IMR-90 (cell line): ENCODE measurements at regions not wholly inside any gene's neighbourhood (a gene's known extent, or its start where the extent isn't known, plus 50 kb on each side); places are given as distances from the start of the nearest gene placed in this dataset.

ENCODE experiments used
- ATAC-seq: fragments of 200-7000 bp; cut with Tn5 transposase; 2 replicates; pipeline ENCODE4 v1.9.1; 2020; ENCODE audit warnings: low read depth, mild to moderate bottlenecking, moderate library complexity
- BruUV-seq: library from RNA; stranded (reverse); fragments of 400-500 nt; replicated peaks from 2 replicates; lab custom pipeline; 2021; lab: Mats Ljungman, UMichigan
- CTCF ChIA-PET: fragments of 300-600 bp; formaldehyde crosslinking; extraction: SDS; loops from one replicate; lab custom pipeline; 2021; ENCODE audit warnings: antibody characterized with exemption; lab: Yijun Ruan, JAX
- POLR2A ChIA-PET: fragments of 300-600 bp; sonication (Branson Sonifier 250); formaldehyde crosslinking; loops from one replicate; lab custom pipeline; 2022; ENCODE audit warnings: antibody characterized with exemption; ENCODE audit not compliant: unreplicated experiment; lab: Charles Lee
- DNase-seq: peaks from one replicate; pipeline ENCODE4 v3.0.0; 2013
- H2AFZ ChIP-seq: replicated peaks from 2 replicates; pipeline ENCODE3; 2013; ENCODE audit warnings: low read length, mild to moderate bottlenecking; ENCODE audit not compliant: poor library complexity
- H2AK5ac ChIP-seq: 2 replicates; pipeline ENCODE4 v1.6.1; 2013; ENCODE audit warnings: low read depth, low read length, inconsistent platforms
- H2AK9ac ChIP-seq: replicated peaks from 2 replicates; pipeline ENCODE3; 2013; ENCODE audit warnings: mild to moderate bottlenecking, low read depth, low read length, moderate library complexity; ENCODE audit not compliant: poor library complexity
- H2BK120ac ChIP-seq: 2 replicates; pipeline ENCODE4 v1.6.1; 2013; ENCODE audit warnings: low read depth, low read length, inconsistent platforms
- H2BK15ac ChIP-seq: 3 replicates; pipeline ENCODE4 v1.6.1; 2013; ENCODE audit warnings: low read depth, low read length, inconsistent platforms
- H2BK20ac ChIP-seq: 2 replicates; pipeline ENCODE4 v1.6.1; 2013; ENCODE audit warnings: low read depth, mild to moderate bottlenecking, inconsistent platforms, low read length, moderate library complexity
- H2BK5ac ChIP-seq: 2 replicates; pipeline ENCODE4 v1.6.1; 2013; ENCODE audit warnings: mild to moderate bottlenecking, low read depth, low read length, inconsistent platforms; ENCODE audit not compliant: poor library complexity, severe bottlenecking
- H3K14ac ChIP-seq: replicated peaks from 2 replicates; pipeline ENCODE4 v1.6.1; 2013; ENCODE audit warnings: low read depth, low read length, inconsistent platforms
- H3K18ac ChIP-seq: 2 replicates; pipeline ENCODE4 v1.6.1; 2013; ENCODE audit warnings: low read depth, low read length, control low read depth
- H3K23ac ChIP-seq: 2 replicates; pipeline ENCODE4 v1.6.1; 2013; ENCODE audit warnings: low read depth, low read length, inconsistent platforms
- H3K27ac ChIP-seq: 2 replicates; pipeline ENCODE4 v1.5.1; 2013; ENCODE audit warnings: mild to moderate bottlenecking, control low read depth, low read length; ENCODE audit not compliant: insufficient read depth
- H3K27me3 ChIP-seq: 2 replicates; pipeline ENCODE4 v1.6.1; 2013; ENCODE audit warnings: low read length; ENCODE audit not compliant: control insufficient read depth, insufficient read depth
- H3K36me3 ChIP-seq: 2 replicates; pipeline ENCODE4 v1.6.1; 2013; ENCODE audit warnings: low read length, mixed read lengths; ENCODE audit not compliant: control insufficient read depth, insufficient read depth
- H3K4ac ChIP-seq: 2 replicates; pipeline ENCODE4 v1.6.1; 2013; ENCODE audit warnings: low read depth, low read length, inconsistent platforms
- H3K4me1 ChIP-seq: 2 replicates; pipeline ENCODE4 v1.6.1; 2013; ENCODE audit warnings: low read length, mixed read lengths; ENCODE audit not compliant: control insufficient read depth, insufficient read depth
- H3K4me2 ChIP-seq: 2 replicates; pipeline ENCODE4 v1.6.1; 2013; ENCODE audit warnings: low read depth, mild to moderate bottlenecking, control low read depth, low read length, moderate library complexity
- H3K4me3 ChIP-seq: 2 replicates; pipeline ENCODE4 v1.5.1; 2013; ENCODE audit warnings: low read depth, mild to moderate bottlenecking, control low read depth, low read length, moderate library complexity; ENCODE audit not compliant: insufficient read depth
- H3K56ac ChIP-seq: 2 replicates; pipeline ENCODE4 v1.6.1; 2013; ENCODE audit warnings: low read length, inconsistent platforms; ENCODE audit not compliant: insufficient read depth; ENCODE audit errors: extremely low read depth
- H3K79me1 ChIP-seq, 2 experiments: 2 replicates each; pipeline ENCODE4 v1.6.1; 2013; ENCODE audit warnings: low read length in 2 of 2, inconsistent platforms in 1 of 2, low read depth in 1 of 2
- H3K9ac ChIP-seq: 2 replicates; pipeline ENCODE4 v1.6.1; 2013; ENCODE audit warnings: low read depth, low read length, control low read depth
- H3K9me1 ChIP-seq: 2 replicates; pipeline ENCODE4 v1.6.1; 2013; ENCODE audit warnings: low read length, inconsistent platforms; ENCODE audit not compliant: insufficient read depth
- H3K9me3 ChIP-seq: 2 replicates; pipeline ENCODE4 v1.6.1; 2013; ENCODE audit warnings: low read length; ENCODE audit not compliant: control insufficient read depth, insufficient read depth
- H4K20me1 ChIP-seq: 2 replicates; pipeline ENCODE4 v1.6.1; 2013; ENCODE audit warnings: low read length, inconsistent platforms; ENCODE audit not compliant: insufficient read depth
- H4K5ac ChIP-seq: 2 replicates; pipeline ENCODE4 v1.6.1; 2013; ENCODE audit warnings: mild to moderate bottlenecking, low read depth, low read length, control low read depth
- H4K8ac ChIP-seq, 2 experiments: 2 replicates each; pipeline ENCODE4 v1.6.1; 2013; ENCODE audit warnings: low read depth in 2 of 2, low read length in 2 of 2, control low read depth in 1 of 2, inconsistent platforms in 1 of 2
- H4K91ac ChIP-seq: 2 replicates; pipeline ENCODE4 v1.6.1; 2013; ENCODE audit warnings: low read depth, low read length, inconsistent platforms; ENCODE audit not compliant: insufficient read depth
- BHLHE40 ChIP-seq: fragments of 150-350 bp; IDR thresholded peaks from 2 replicates; pipeline ENCODE4 v1.6.1; 2016; ENCODE audit warnings: mild to moderate bottlenecking, low read depth, low read length
- CEBPB ChIP-seq: IDR thresholded peaks from 2 replicates; pipeline ENCODE4 v1.6.1; 2012; ENCODE audit warnings: low read depth, low read length, improper control_type of control experiment
- CHD1 ChIP-seq: IDR thresholded peaks from 2 replicates; pipeline ENCODE4 v1.6.1; 2012; ENCODE audit warnings: low read depth, low read length, improper control_type of control experiment
- ELK1 ChIP-seq: fragments of 150-350 bp; IDR thresholded peaks from 2 replicates; pipeline ENCODE4 v1.6.1; 2016; ENCODE audit warnings: low read depth, mild to moderate bottlenecking, low read length, moderate library complexity, borderline replicate concordance
- FOS ChIP-seq: fragments of 150-350 bp; IDR thresholded peaks from 2 replicates; pipeline ENCODE4 v1.6.1; 2016; ENCODE audit warnings: low read depth, low read length
- MAFK ChIP-seq: IDR thresholded peaks from 2 replicates; pipeline ENCODE4 v1.6.1; 2012; ENCODE audit warnings: low read depth, low read length, improper control_type of control experiment
- MAZ ChIP-seq: IDR thresholded peaks from 2 replicates; pipeline ENCODE4 v1.6.1; 2012; ENCODE audit warnings: low read depth, mild to moderate bottlenecking, low read length, improper control_type of control experiment, moderate library complexity, borderline replicate concordance
- MXI1 ChIP-seq: IDR thresholded peaks from 2 replicates; pipeline ENCODE4 v1.6.1; 2012; ENCODE audit warnings: low read depth, mild to moderate bottlenecking, low read length, moderate library complexity, borderline replicate concordance
- NFE2L2 ChIP-seq: fragments of 150-350 bp; IDR thresholded peaks from 2 replicates; pipeline ENCODE4 v1.6.1; 2016; ENCODE audit warnings: low read depth, mild to moderate bottlenecking, low read length
- POLR2A ChIP-seq: IDR thresholded peaks from 2 replicates; pipeline ENCODE4 v1.6.1; 2012; ENCODE audit warnings: mild to moderate bottlenecking, low read depth, low read length
- RAD21 ChIP-seq: IDR thresholded peaks from 2 replicates; pipeline ENCODE4 v1.6.1; 2012; ENCODE audit warnings: low read length, improper control_type of control experiment
- RCOR1 ChIP-seq: IDR thresholded peaks from 2 replicates; pipeline ENCODE4 v1.6.1; 2012; ENCODE audit warnings: mild to moderate bottlenecking, low read length, improper control_type of control experiment; ENCODE audit not compliant: insufficient replicate concordance
- RFX5 ChIP-seq: IDR thresholded peaks from 2 replicates; pipeline ENCODE4 v1.8.0; 2012; ENCODE audit warnings: low read depth, mild to moderate bottlenecking, low read length, moderate library complexity
- SMC3 ChIP-seq: fragments of 150-350 bp; IDR thresholded peaks from 2 replicates; pipeline ENCODE4 v1.6.1; 2016; ENCODE audit warnings: low read depth, mild to moderate bottlenecking, antibody characterized with exemption, low read length, moderate library complexity
- USF2 ChIP-seq: fragments of 150-350 bp; IDR thresholded peaks from 2 replicates; pipeline ENCODE4 v1.6.1; 2017; ENCODE audit warnings: mild to moderate bottlenecking, antibody characterized with exemption, low read length, low read depth
- WGBS, 2 experiments: methylation state at CpG; one replicate each; pipeline versions ENCODE4 v1.1.5 to v1.1.7; 2013; ENCODE audit warnings: missing lambda C conversion rate in 2 of 2; ENCODE audit not compliant: insufficient read length in 1 of 2; ENCODE audit errors: extremely low coverage in 2 of 2; 5-methylcytosine and 5-hydroxymethylcytosine counted together
- dilution Hi-C: fragments of 300-500 bp; cut with HindIII; formaldehyde crosslinking; loops from one replicate; pipeline ENCODE4 v1.14.3; 2018; ENCODE audit warnings: low sequenced_read_pairs; ENCODE audit not compliant: unreplicated experiment
- in situ Hi-C: fragments of 300-500 bp; cut with MboI; formaldehyde crosslinking; loops from 3 replicates; pipeline ENCODE4 v1.14.3; 2019; ENCODE audit warnings: low sequenced_read_pairs, inconsistent platforms, mixed read lengths
- intact Hi-C: fragments of 100-400 bp; cut with micrococcal nuclease; formaldehyde crosslinking; loops from 2 replicates; pipeline ENCODE4 v1.10.0; 2022
- TF ChIP-seq, protein P1 (sequence below): conservative IDR thresholded peaks from 2 replicates; pipeline ENCODE4 v1.5.1; 2012; ENCODE audit warnings: mild to moderate bottlenecking, low read depth, low read length, improper control_type of control experiment

DNA sequence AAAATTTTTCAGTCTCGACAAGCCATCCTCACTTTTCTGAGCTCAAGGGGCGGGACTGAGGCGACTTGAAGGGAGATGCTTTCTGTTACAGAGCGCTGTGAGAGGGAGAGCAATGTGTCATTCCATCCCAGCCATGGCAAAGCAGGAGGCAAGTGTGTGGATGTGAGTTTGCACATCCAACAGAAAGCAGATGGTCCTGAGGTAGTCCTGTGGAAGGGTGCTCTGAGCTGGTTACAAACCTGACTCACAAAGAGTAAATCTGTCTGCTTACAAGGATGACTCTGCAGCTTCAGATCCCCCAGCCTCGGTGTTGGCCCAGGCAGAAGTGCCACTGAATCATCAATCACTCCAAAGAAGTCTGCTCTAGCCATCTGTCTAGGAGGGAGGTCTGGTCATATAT, 482.0 kb upstream of the DCC start:
- H2BK20ac ChIP-seq = no peak overlapping the region
- no peak overlapping the region for H3K4me2 ChIP-seq
- H4K5ac ChIP-seq = no peak overlapping the region
- peaks cover 6% of the 10 kb centered on the region for H3K9me3 ChIP-seq
- H3K23ac ChIP-seq = no peak overlapping the region
- BruUV-seq = no TSS peak
- no peak overlapping the region for H4K8ac ChIP-seq
- no peaks in the 10 kb centered on the region for H3K79me1 ChIP-seq
- H2AK5ac ChIP-seq = no peak overlapping the region
- TF ChIP-seq POLR2A (no peak), MXI1 (no peak), USF2 (no peak), NFE2L2 (no peak), CHD1 (no peak), MAFK (no peak), MAZ (no peak), RFX5 (no peak), FOS (no peak), CEBPB (no peak), ELK1 (no peak), SMC3 (no peak), RCOR1 (no peak), RAD21 (no peak), BHLHE40 (no peak)
- TF ChIP-seq, protein P1, sequence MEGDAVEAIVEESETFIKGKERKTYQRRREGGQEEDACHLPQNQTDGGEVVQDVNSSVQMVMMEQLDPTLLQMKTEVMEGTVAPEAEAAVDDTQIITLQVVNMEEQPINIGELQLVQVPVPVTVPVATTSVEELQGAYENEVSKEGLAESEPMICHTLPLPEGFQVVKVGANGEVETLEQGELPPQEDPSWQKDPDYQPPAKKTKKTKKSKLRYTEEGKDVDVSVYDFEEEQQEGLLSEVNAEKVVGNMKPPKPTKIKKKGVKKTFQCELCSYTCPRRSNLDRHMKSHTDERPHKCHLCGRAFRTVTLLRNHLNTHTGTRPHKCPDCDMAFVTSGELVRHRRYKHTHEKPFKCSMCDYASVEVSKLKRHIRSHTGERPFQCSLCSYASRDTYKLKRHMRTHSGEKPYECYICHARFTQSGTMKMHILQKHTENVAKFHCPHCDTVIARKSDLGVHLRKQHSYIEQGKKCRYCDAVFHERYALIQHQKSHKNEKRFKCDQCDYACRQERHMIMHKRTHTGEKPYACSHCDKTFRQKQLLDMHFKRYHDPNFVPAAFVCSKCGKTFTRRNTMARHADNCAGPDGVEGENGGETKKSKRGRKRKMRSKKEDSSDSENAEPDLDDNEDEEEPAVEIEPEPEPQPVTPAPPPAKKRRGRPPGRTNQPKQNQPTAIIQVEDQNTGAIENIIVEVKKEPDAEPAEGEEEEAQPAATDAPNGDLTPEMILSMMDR = no peak
- DNase-seq (no peak), ATAC-seq (no peak)
- H2AFZ ChIP-seq = no peak overlapping the region
- no peak overlapping the region for H3K4ac ChIP-seq
- no peak overlapping the region for H2BK120ac ChIP-seq
- no peak overlapping the region for H3K18ac ChIP-seq
- no peak overlapping the region for H2AK9ac ChIP-seq
- intact Hi-C loops = no loop called here
- no peak overlapping the region for H2BK15ac ChIP-seq
- H3K27me3 ChIP-seq = no peaks in the 10 kb centered on the region
- no peak overlapping the region for H3K56ac ChIP-seq
- ChIA-PET CTCF (no interaction called here), POLR2A (no interaction called here)
- H3K27ac ChIP-seq = no peak overlapping the region
- no peak overlapping the region for H3K4me3 ChIP-seq
- 33% methylated on average over 3 of the region's 5 CpGs; no CpG with 5 or more reads in 1 of the 2 experiments for WGBS, 2 experiments
- no peaks in the 10 kb centered on the region for H4K20me1 ChIP-seq
- no peaks in the 10 kb centered on the region for H3K9me1 ChIP-seq
- dilution Hi-C loops = no loop called here
- in situ Hi-C loops = no loop called here
- no peak overlapping the region for H3K9ac ChIP-seq
- no peaks in the 10 kb centered on the region for H3K4me1 ChIP-seq
- no peak overlapping the region for H3K14ac ChIP-seq
- no peak overlapping the region for H4K91ac ChIP-seq
- H2BK5ac ChIP-seq = no peak overlapping the region
- no peaks in the 10 kb centered on the region for H3K36me3 ChIP-seq
